Keratinocyte (primary cell): ENCODE measurements at regions not wholly inside any gene's neighbourhood (a gene's known extent, or its start where the extent isn't known, plus 50 kb on each side); places are given as distances from the start of the nearest gene placed in this dataset.

Source experiments
- EZH2 ChIP-seq: IDR thresholded peaks from one replicate; pipeline ENCODE4 v1.6.1; 2012; ENCODE audit warnings: inconsistent platforms, mild to moderate bottlenecking, low read length, moderate library complexity
- TF ChIP-seq, protein P1 (sequence below), 3 experiments: IDR thresholded peaks in 1 of 3; conservative IDR thresholded peaks in 1 of 3; optimal IDR thresholded peaks in 1 of 3; 2 replicates in 2 of 3; 3 replicates in 1 of 3; pipeline versions ENCODE3 to v1.5.1; 2011; ENCODE audit warnings: low read length in 3 of 3, mild to moderate bottlenecking in 3 of 3, moderate library complexity in 2 of 3, control low read depth in 1 of 3, inconsistent platforms in 1 of 3; ENCODE audit not compliant: insufficient read depth in 2 of 3; ENCODE audit errors: extremely low read depth in 1 of 3

DNA sequence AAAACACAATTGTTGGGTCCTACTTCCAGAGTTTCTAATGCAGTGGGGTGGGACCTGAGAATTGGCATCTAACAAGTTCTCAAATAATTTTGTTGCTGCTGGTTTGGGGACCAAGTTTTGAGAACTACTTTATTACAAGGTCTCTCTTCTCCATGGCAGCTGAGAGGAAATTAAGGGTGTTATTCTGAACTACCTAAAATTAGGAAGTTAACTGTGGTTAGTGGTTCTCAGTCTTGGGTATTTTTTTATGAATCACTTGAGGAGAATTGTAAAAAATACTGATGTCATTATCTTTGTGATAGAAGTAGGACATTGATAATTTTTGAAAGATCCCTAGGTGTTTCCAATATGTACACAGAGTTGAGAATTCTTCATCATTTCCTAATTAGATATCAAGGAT lies 210.2 kb downstream of the MC4R start:
- TF ChIP-seq, protein P1, sequence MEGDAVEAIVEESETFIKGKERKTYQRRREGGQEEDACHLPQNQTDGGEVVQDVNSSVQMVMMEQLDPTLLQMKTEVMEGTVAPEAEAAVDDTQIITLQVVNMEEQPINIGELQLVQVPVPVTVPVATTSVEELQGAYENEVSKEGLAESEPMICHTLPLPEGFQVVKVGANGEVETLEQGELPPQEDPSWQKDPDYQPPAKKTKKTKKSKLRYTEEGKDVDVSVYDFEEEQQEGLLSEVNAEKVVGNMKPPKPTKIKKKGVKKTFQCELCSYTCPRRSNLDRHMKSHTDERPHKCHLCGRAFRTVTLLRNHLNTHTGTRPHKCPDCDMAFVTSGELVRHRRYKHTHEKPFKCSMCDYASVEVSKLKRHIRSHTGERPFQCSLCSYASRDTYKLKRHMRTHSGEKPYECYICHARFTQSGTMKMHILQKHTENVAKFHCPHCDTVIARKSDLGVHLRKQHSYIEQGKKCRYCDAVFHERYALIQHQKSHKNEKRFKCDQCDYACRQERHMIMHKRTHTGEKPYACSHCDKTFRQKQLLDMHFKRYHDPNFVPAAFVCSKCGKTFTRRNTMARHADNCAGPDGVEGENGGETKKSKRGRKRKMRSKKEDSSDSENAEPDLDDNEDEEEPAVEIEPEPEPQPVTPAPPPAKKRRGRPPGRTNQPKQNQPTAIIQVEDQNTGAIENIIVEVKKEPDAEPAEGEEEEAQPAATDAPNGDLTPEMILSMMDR (optimal IDR thresholded peaks at IDR 0.05 in 1 of 3, IDR thresholded peaks at IDR 0.05 in 1 of 3, conservative IDR thresholded peaks at IDR 0.05 in 1 of 3; ENCODE audit: extremely low read depth in 1 of 3, insufficient read depth in 2 of 3, low read length in 3 of 3): no peak
- TF ChIP-seq EZH2: no peak
